ENCODE measurements at regions not wholly inside any gene's neighbourhood (a gene's known extent, or its start where the extent isn't known, plus 50 kb on each side); places are given as distances from the start of the nearest gene placed in this dataset.

DNA sequence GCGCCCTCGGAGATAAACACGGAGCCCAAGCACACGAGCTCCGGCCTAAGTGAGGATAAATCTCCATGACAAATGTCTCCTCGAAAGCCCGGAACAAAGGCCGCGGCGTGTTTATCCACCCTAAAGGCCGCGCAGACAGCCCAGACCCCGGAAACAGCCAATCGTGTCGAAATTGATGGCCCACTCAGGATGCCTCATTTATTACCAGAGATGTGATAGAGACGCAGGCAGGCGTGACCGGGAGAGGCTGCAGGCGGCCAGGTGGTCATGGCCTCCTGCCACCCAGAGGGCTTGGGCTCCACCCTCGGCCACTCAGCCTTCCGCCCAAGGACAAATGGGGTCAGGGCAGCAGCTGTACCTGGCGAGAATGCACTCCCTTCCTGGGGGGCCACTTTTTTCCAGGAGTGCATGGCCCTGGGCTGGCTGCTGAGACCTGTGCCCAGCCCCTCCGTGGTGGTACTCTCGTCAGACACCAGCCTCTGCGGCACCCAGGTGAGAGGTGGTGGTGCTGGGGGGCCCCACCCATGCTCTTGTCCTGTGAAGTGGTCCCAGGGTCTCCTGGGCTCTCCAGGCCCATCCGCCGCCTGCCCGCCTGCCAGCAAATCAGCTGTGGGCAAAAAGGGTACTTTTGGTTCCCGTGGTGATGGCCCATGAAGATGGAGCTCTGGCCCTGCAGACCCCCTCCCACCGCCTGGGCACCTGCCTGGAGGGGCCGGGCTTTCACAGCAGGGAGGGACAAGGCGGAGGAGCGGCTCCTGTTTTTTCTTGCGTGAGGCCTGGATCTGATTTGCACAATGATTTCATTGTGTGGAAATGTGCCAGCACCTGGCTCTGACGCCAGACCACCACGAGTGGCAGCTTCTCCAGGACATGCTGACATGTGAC, 211.5 kb upstream of the C14orf180 start:
- TF ChIP-seq, protein P1, sequence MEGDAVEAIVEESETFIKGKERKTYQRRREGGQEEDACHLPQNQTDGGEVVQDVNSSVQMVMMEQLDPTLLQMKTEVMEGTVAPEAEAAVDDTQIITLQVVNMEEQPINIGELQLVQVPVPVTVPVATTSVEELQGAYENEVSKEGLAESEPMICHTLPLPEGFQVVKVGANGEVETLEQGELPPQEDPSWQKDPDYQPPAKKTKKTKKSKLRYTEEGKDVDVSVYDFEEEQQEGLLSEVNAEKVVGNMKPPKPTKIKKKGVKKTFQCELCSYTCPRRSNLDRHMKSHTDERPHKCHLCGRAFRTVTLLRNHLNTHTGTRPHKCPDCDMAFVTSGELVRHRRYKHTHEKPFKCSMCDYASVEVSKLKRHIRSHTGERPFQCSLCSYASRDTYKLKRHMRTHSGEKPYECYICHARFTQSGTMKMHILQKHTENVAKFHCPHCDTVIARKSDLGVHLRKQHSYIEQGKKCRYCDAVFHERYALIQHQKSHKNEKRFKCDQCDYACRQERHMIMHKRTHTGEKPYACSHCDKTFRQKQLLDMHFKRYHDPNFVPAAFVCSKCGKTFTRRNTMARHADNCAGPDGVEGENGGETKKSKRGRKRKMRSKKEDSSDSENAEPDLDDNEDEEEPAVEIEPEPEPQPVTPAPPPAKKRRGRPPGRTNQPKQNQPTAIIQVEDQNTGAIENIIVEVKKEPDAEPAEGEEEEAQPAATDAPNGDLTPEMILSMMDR (IDR thresholded peaks at IDR 0.05; ENCODE audit: poor library complexity), result no peak
- TF ChIP-seq EZH2phosphoT487 (IDR thresholded peaks at IDR 0.05; ENCODE audit: low read depth, severe bottlenecking, unreplicated experiment), result no peak
